ENCODE measurements at regions not wholly inside any gene's neighbourhood (a gene's known extent, or its start where the extent isn't known, plus 50 kb on each side); places are given as distances from the start of the nearest gene placed in this dataset.

- Histone ChIP-seq H3K4me1 (ENCODE audit: control insufficient read depth in 1 of 2, insufficient read depth in 2 of 2, low read length in 2 of 2) (peaks cover 5 to 7% of the 10 kb centered on the region in 2 experiments), H3K9me3 (ENCODE audit: insufficient read depth, low read depth, low read length) (no peaks in the 10 kb centered on the region), H2AFZ (ENCODE audit: insufficient read depth, low read length, poor library complexity) (no peak overlapping the region), H2BK12ac (ENCODE audit: low read length) (no peak overlapping the region), H3K27ac (ENCODE audit: low read depth, low read length) (no peak overlapping the region), H4K91ac (ENCODE audit: low read depth, low read length) (no peak overlapping the region), H3K9ac (ENCODE audit: low read length) (no peak overlapping the region), H3K27me3 (ENCODE audit: insufficient read depth, low read length) (no peaks in the 10 kb centered on the region), H3K79me2 (ENCODE audit: control insufficient read depth, insufficient read depth, low read length, poor library complexity) (no peaks in the 10 kb centered on the region), H2BK120ac (ENCODE audit: insufficient read depth, low read length, poor library complexity) (no peak overlapping the region), H3K4me2 (ENCODE audit: low read length) (no peak overlapping the region), H3K23ac (ENCODE audit: low read length) (no peak overlapping the region), H2BK5ac (ENCODE audit: low read depth, low read length, poor library complexity) (no peak overlapping the region), H4K8ac (ENCODE audit: low read depth, low read length) (no peak overlapping the region), H2AK5ac (ENCODE audit: low read length) (no peak overlapping the region), H3K4ac (ENCODE audit: low read depth, low read length) (no peak overlapping the region), H4K12ac (ENCODE audit: low read depth, low read length) (no peak overlapping the region), H3K36me3 (ENCODE audit: control insufficient read depth in 1 of 2, insufficient read depth in 2 of 2, low read length in 2 of 2) (no peaks in the 10 kb centered on the region), H3K14ac (ENCODE audit: low read length) (no peak overlapping the region), H3K4me3 (ENCODE audit: low read depth, low read length) (no peak overlapping the region), H3K18ac (ENCODE audit: low read length) (no peak overlapping the region), H3K79me1 (ENCODE audit: low read length) (peaks cover 3% of the 10 kb centered on the region)
- no CpG with 5 or more reads among the region's 4 CpGs for WGBS (ENCODE audit: extremely low coverage, insufficient coverage, insufficient read length)
- DNase-seq = no peak
Measured at GRCh38 chr4:71665358-71665757, 118.5 kb downstream of the GC start.

- Histone ChIP-seq H3K4me3 (ENCODE audit: low read depth, low read length) (no peak overlapping the region), H3K36me3 (ENCODE audit: control insufficient read depth in 1 of 2, insufficient read depth in 2 of 2, low read length in 2 of 2) (no peaks in the 10 kb centered on the region), H3K4ac (ENCODE audit: low read depth, low read length) (no peak overlapping the region), H3K4me2 (ENCODE audit: low read length) (no peak overlapping the region), H3K27ac (ENCODE audit: low read depth, low read length) (no peak overlapping the region), H4K8ac (ENCODE audit: low read depth, low read length) (no peak overlapping the region), H3K9ac (ENCODE audit: low read length) (no peak overlapping the region), H2AFZ (ENCODE audit: insufficient read depth, low read length, poor library complexity) (no peak overlapping the region), H4K12ac (ENCODE audit: low read depth, low read length) (no peak overlapping the region), H2BK120ac (ENCODE audit: insufficient read depth, low read length, poor library complexity) (no peak overlapping the region), H3K14ac (ENCODE audit: low read length) (no peak overlapping the region), H3K9me3 (ENCODE audit: insufficient read depth, low read depth, low read length) (no peaks in the 10 kb centered on the region), H2BK5ac (ENCODE audit: low read depth, low read length, poor library complexity) (no peak overlapping the region), H3K27me3 (ENCODE audit: insufficient read depth, low read length) (no peaks in the 10 kb centered on the region), H2AK5ac (ENCODE audit: low read length) (no peak overlapping the region), H3K79me1 (ENCODE audit: low read length) (peaks cover 6% of the 10 kb centered on the region), H3K79me2 (ENCODE audit: control insufficient read depth, insufficient read depth, low read length, poor library complexity) (no peaks in the 10 kb centered on the region), H3K23ac (ENCODE audit: low read length) (no peak overlapping the region), H3K18ac (ENCODE audit: low read length) (no peak overlapping the region), H2BK12ac (ENCODE audit: low read length) (no peak overlapping the region), H4K91ac (ENCODE audit: low read depth, low read length) (no peak overlapping the region), H3K4me1 (ENCODE audit: control insufficient read depth in 1 of 2, insufficient read depth in 2 of 2, low read length in 2 of 2) (peaks cover 5 to 7% of the 10 kb centered on the region in 2 experiments)
- peak in 1 of 2 donors; percentile 27 for DNase-seq
- WGBS (ENCODE audit: extremely low coverage, insufficient coverage, insufficient read length) = no CpG with 5 or more reads among the region's 3 CpGs
Measured at GRCh38 chr4:71664366-71664765, 119.5 kb downstream of the GC start.

- H3K18ac ChIP-seq (ENCODE audit: low read length) = no peak overlapping the region
- no peak overlapping the region for H3K14ac ChIP-seq (ENCODE audit: low read length)
- no peak overlapping the region for H3K27ac ChIP-seq (ENCODE audit: low read depth, low read length)
- no peak overlapping the region for H3K23ac ChIP-seq (ENCODE audit: low read length)
- H2AFZ ChIP-seq (ENCODE audit: insufficient read depth, low read length, poor library complexity) = no peak overlapping the region
- no peak for DNase-seq
- H3K27me3 ChIP-seq (ENCODE audit: insufficient read depth, low read length) = no peaks in the 10 kb centered on the region
- no peak overlapping the region for H3K4me3 ChIP-seq (ENCODE audit: low read depth, low read length)
- no peak overlapping the region for H2BK120ac ChIP-seq (ENCODE audit: insufficient read depth, low read length, poor library complexity)
- H2BK5ac ChIP-seq (ENCODE audit: low read depth, low read length, poor library complexity) = no peak overlapping the region
- no CpG with 5 or more reads among the region's 2 CpGs for WGBS (ENCODE audit: extremely low coverage, insufficient coverage, insufficient read length)
- no peaks in the 10 kb centered on the region for H3K9me3 ChIP-seq (ENCODE audit: insufficient read depth, low read depth, low read length)
- no peaks in the 10 kb centered on the region for H3K79me2 ChIP-seq (ENCODE audit: control insufficient read depth, insufficient read depth, low read length, poor library complexity)
- H3K4ac ChIP-seq (ENCODE audit: low read depth, low read length) = no peak overlapping the region
- H2BK12ac ChIP-seq (ENCODE audit: low read length) = no peak overlapping the region
- H4K91ac ChIP-seq (ENCODE audit: low read depth, low read length) = no peak overlapping the region
- H4K8ac ChIP-seq (ENCODE audit: low read depth, low read length) = no peak overlapping the region
- no peak overlapping the region for H2AK5ac ChIP-seq (ENCODE audit: low read length)
- no peak overlapping the region for H3K4me2 ChIP-seq (ENCODE audit: low read length)
- peaks cover 5 to 7% of the 10 kb centered on the region in 2 experiments for H3K4me1 ChIP-seq (ENCODE audit: control insufficient read depth in 1 of 2, insufficient read depth in 2 of 2, low read length in 2 of 2)
- no peaks in the 10 kb centered on the region for H3K36me3 ChIP-seq (ENCODE audit: control insufficient read depth in 1 of 2, insufficient read depth in 2 of 2, low read length in 2 of 2)
- peaks cover 7% of the 10 kb centered on the region for H3K79me1 ChIP-seq (ENCODE audit: low read length)
- no peak overlapping the region for H4K12ac ChIP-seq (ENCODE audit: low read depth, low read length)
- no peak overlapping the region for H3K9ac ChIP-seq (ENCODE audit: low read length)
Measured at GRCh38 chr4:71663780-71664179, 120.1 kb downstream of the GC start.

GRCh38 chr4:71659979-71660378 is 123.9 kb downstream of the GC start:
- no peak overlapping the region for H2BK120ac ChIP-seq (ENCODE audit: insufficient read depth, low read length, poor library complexity)
- DNase-seq = no peak
- H3K23ac ChIP-seq (ENCODE audit: low read length) = no peak overlapping the region
- H3K9ac ChIP-seq (ENCODE audit: low read length) = no peak overlapping the region
- no peak overlapping the region for H4K91ac ChIP-seq (ENCODE audit: low read depth, low read length)
- no peak overlapping the region for H4K12ac ChIP-seq (ENCODE audit: low read depth, low read length)
- WGBS (ENCODE audit: extremely low coverage, insufficient coverage, insufficient read length) = no CpG with 5 or more reads among the region's 2 CpGs
- no peaks in the 10 kb centered on the region for H3K79me2 ChIP-seq (ENCODE audit: control insufficient read depth, insufficient read depth, low read length, poor library complexity)
- H3K4me3 ChIP-seq (ENCODE audit: low read depth, low read length) = no peak overlapping the region
- peaks cover 5 to 7% of the 10 kb centered on the region in 2 experiments for H3K4me1 ChIP-seq (ENCODE audit: control insufficient read depth in 1 of 2, insufficient read depth in 2 of 2, low read length in 2 of 2)
- H3K14ac ChIP-seq (ENCODE audit: low read length) = no peak overlapping the region
- no peak overlapping the region for H2BK12ac ChIP-seq (ENCODE audit: low read length)
- H3K27me3 ChIP-seq (ENCODE audit: insufficient read depth, low read length) = no peaks in the 10 kb centered on the region
- no peak overlapping the region for H3K4ac ChIP-seq (ENCODE audit: low read depth, low read length)
- no peak overlapping the region for H2AK5ac ChIP-seq (ENCODE audit: low read length)
- no peak overlapping the region for H3K18ac ChIP-seq (ENCODE audit: low read length)
- H4K8ac ChIP-seq (ENCODE audit: low read depth, low read length) = no peak overlapping the region
- no peaks in the 10 kb centered on the region for H3K36me3 ChIP-seq (ENCODE audit: control insufficient read depth in 1 of 2, insufficient read depth in 2 of 2, low read length in 2 of 2)
- H2BK5ac ChIP-seq (ENCODE audit: low read depth, low read length, poor library complexity) = no peak overlapping the region
- peaks cover 7% of the 10 kb centered on the region for H3K79me1 ChIP-seq (ENCODE audit: low read length)
- H3K4me2 ChIP-seq (ENCODE audit: low read length) = no peak overlapping the region
- H3K27ac ChIP-seq (ENCODE audit: low read depth, low read length) = no peak overlapping the region
- no peaks in the 10 kb centered on the region for H3K9me3 ChIP-seq (ENCODE audit: insufficient read depth, low read depth, low read length)
- H2AFZ ChIP-seq (ENCODE audit: insufficient read depth, low read length, poor library complexity) = no peak overlapping the region
